ENCODE measurements at regions not wholly inside any gene's neighbourhood (a gene's known extent, or its start where the extent isn't known, plus 50 kb on each side); places are given as distances from the start of the nearest gene placed in this dataset.

- TF ChIP-seq CHD7 (IDR thresholded peaks at IDR 0.05; ENCODE audit: insufficient replicate concordance, low read length): no peak
- no peak for TF ChIP-seq GTF2F1 (IDR thresholded peaks at IDR 0.05; ENCODE audit: borderline replicate concordance, low read depth, low read length)
- no peak for TF ChIP-seq RAD21 (IDR thresholded peaks at IDR 0.05 in 1 of 2, conservative IDR thresholded peaks at IDR 0.05 in 1 of 2; ENCODE audit: low read depth in 2 of 2, low read length in 2 of 2)
- TF ChIP-seq YY1 (IDR thresholded peaks at IDR 0.05; ENCODE audit: low read depth, low read length): no peak
- TF ChIP-seq EP300 (IDR thresholded peaks at IDR 0.05; ENCODE audit: borderline replicate concordance in 1 of 2, low read depth in 2 of 2, low read length in 2 of 2): no peak
- no peak for TF ChIP-seq SUZ12 (IDR thresholded peaks at IDR 0.05; ENCODE audit: low read length)
- no peak for TF ChIP-seq SIN3A (conservative IDR thresholded peaks at IDR 0.05 in 1 of 2, IDR thresholded peaks at IDR 0.05 in 1 of 2; ENCODE audit: low read depth in 1 of 2, low read length in 2 of 2)
- TF ChIP-seq KDM1A (IDR thresholded peaks at IDR 0.05; ENCODE audit: borderline replicate concordance, low read length): no peak
Observed at GRCh38 chr13:99886706-99887105, 84.9 kb downstream of the ZIC5 start (continued).

Data from H1 (cell line).